ENCODE measurements at regions not wholly inside any gene's neighbourhood (a gene's known extent, or its start where the extent isn't known, plus 50 kb on each side); places are given as distances from the start of the nearest gene placed in this dataset.

GRCh38 chr7:68444042-68444441 is 1154.2 kb upstream of the AUTS2 start:
- FAIRE-seq (no peak), DNase-seq (ENCODE audit: insufficient read length, low spot score) (no peak)
- no peak for TF ChIP-seq POLR2A (IDR thresholded peaks at IDR 0.05; ENCODE audit: low read depth, low read length)

- DNase-seq (ENCODE audit: insufficient read length, low spot score) (no peak), FAIRE-seq (no peak)
- no peak for TF ChIP-seq POLR2A (IDR thresholded peaks at IDR 0.05; ENCODE audit: low read depth, low read length)
These were observed 1153.3 kb upstream of the AUTS2 start for GRCh38 chr7:68444956-68445355.

GRCh38 chr7:68446183-68446582 is 1152.1 kb upstream of the AUTS2 start:
- no peak for FAIRE-seq
- TF ChIP-seq POLR2A (IDR thresholded peaks at IDR 0.05; ENCODE audit: low read depth, low read length): no peak
- no peak for DNase-seq (ENCODE audit: insufficient read length, low spot score)

GRCh38 chr7:68449099-68449498 is 1149.2 kb upstream of the AUTS2 start:
- no peak for TF ChIP-seq POLR2A (IDR thresholded peaks at IDR 0.05; ENCODE audit: low read depth, low read length)
- no peak for FAIRE-seq

GRCh38 chr7:68449816-68450215 is 1148.5 kb upstream of the AUTS2 start:
- TF ChIP-seq POLR2A (IDR thresholded peaks at IDR 0.05; ENCODE audit: low read depth, low read length): no peak
- FAIRE-seq: no peak
- DNase-seq (ENCODE audit: insufficient read length, low spot score): no peak

More at GRCh38 chr7:68449099-68449498, 1149.2 kb upstream of the AUTS2 start:
- no peak for DNase-seq (ENCODE audit: insufficient read length, low spot score)

- no peak for TF ChIP-seq POLR2A (IDR thresholded peaks at IDR 0.05; ENCODE audit: low read depth, low read length)
- DNase-seq (ENCODE audit: insufficient read length, low spot score) (no peak), FAIRE-seq (no peak)
These were observed 1143.3 kb upstream of the AUTS2 start for GRCh38 chr7:68454931-68455330.

- TF ChIP-seq POLR2A (IDR thresholded peaks at IDR 0.05; ENCODE audit: low read depth, low read length): no peak
- no peak for FAIRE-seq
- DNase-seq (ENCODE audit: insufficient read length, low spot score): no peak
These were observed 1141.8 kb upstream of the AUTS2 start for GRCh38 chr7:68456469-68456868.

GRCh38 chr7:68457481-68457880 is 1140.8 kb upstream of the AUTS2 start:
- no peak for TF ChIP-seq POLR2A (IDR thresholded peaks at IDR 0.05; ENCODE audit: low read depth, low read length)
- DNase-seq (ENCODE audit: insufficient read length, low spot score): no peak
- no peak for FAIRE-seq

GRCh38 chr7:68458010-68458908 is 1140.0 kb upstream of the AUTS2 start:
- TF ChIP-seq POLR2A (IDR thresholded peaks at IDR 0.05; ENCODE audit: low read depth, low read length): no peak
- FAIRE-seq (no peak), DNase-seq (ENCODE audit: insufficient read length, low spot score) (no peak)

GRCh38 chr7:68461430-68461829 is 1136.8 kb upstream of the AUTS2 start:
- no peak for TF ChIP-seq POLR2A (IDR thresholded peaks at IDR 0.05; ENCODE audit: low read depth, low read length)
- DNase-seq (ENCODE audit: insufficient read length, low spot score): peak; percentile 35
- FAIRE-seq: no peak

GRCh38 chr7:68470836-68471435 is 1127.3 kb upstream of the AUTS2 start:
- FAIRE-seq (no peak), DNase-seq (ENCODE audit: insufficient read length, low spot score) (no peak)
- no peak for TF ChIP-seq POLR2A (IDR thresholded peaks at IDR 0.05; ENCODE audit: low read depth, low read length)

- TF ChIP-seq POLR2A (IDR thresholded peaks at IDR 0.05; ENCODE audit: low read depth, low read length): no peak
- DNase-seq (ENCODE audit: insufficient read length, low spot score) (no peak), FAIRE-seq (no peak)
These were observed 1125.6 kb upstream of the AUTS2 start for GRCh38 chr7:68472688-68473087.

GRCh38 chr7:68474661-68475216 is 1123.5 kb upstream of the AUTS2 start:
- FAIRE-seq (no peak), DNase-seq (ENCODE audit: insufficient read length, low spot score) (no peak)
- TF ChIP-seq POLR2A (IDR thresholded peaks at IDR 0.05; ENCODE audit: low read depth, low read length): no peak

GRCh38 chr7:68476966-68477365 is 1121.3 kb upstream of the AUTS2 start:
- FAIRE-seq (no peak), DNase-seq (ENCODE audit: insufficient read length, low spot score) (no peak)
- no peak for TF ChIP-seq POLR2A (IDR thresholded peaks at IDR 0.05; ENCODE audit: low read depth, low read length)

GRCh38 chr7:68478326-68478725 is 1119.9 kb upstream of the AUTS2 start:
- no peak for TF ChIP-seq POLR2A (IDR thresholded peaks at IDR 0.05; ENCODE audit: low read depth, low read length)
- FAIRE-seq: no peak
- no peak for DNase-seq (ENCODE audit: insufficient read length, low spot score)

Data from H54 (cell line).